ENCODE measurements at regions not wholly inside any gene's neighbourhood (a gene's known extent, or its start where the extent isn't known, plus 50 kb on each side); places are given as distances from the start of the nearest gene placed in this dataset.

- TF ChIP-seq CTCF (IDR thresholded peaks at IDR 0.05): no peak
- no peak for TF ChIP-seq POLR2A (IDR thresholded peaks at IDR 0.05; ENCODE audit: low read depth)
- TF ChIP-seq POLR2AphosphoS5 (IDR thresholded peaks at IDR 0.05): no peak
- TF ChIP-seq EP300 (IDR thresholded peaks at IDR 0.05): no peak
Measured at GRCh38 chr2:9772999-9773902, 70.0 kb upstream of the TAF1B start.

All from esophagus muscularis mucosa (tissue), 4 donors.